ENCODE measurements at regions not wholly inside any gene's neighbourhood (a gene's known extent, or its start where the extent isn't known, plus 50 kb on each side); places are given as distances from the start of the nearest gene placed in this dataset.

GRCh38 chr3:159174715-159175692 is 373.1 kb downstream of the MFSD1 start:
- Histone ChIP-seq H3K4me3 (ENCODE audit: low read length) (no peak overlapping the region), H3K27me3 (ENCODE audit: insufficient read depth, low read length) (no peaks in the 10 kb centered on the region), H3K4me1 (ENCODE audit: insufficient read depth, low read length) (no peaks in the 10 kb centered on the region), H2AFZ (ENCODE audit: low read depth, low read length) (no peak overlapping the region), H3K36me3 (ENCODE audit: insufficient read depth, low read length) (no peaks in the 10 kb centered on the region), H3K9me3 (ENCODE audit: low read length) (no peaks in the 10 kb centered on the region)

DNA sequence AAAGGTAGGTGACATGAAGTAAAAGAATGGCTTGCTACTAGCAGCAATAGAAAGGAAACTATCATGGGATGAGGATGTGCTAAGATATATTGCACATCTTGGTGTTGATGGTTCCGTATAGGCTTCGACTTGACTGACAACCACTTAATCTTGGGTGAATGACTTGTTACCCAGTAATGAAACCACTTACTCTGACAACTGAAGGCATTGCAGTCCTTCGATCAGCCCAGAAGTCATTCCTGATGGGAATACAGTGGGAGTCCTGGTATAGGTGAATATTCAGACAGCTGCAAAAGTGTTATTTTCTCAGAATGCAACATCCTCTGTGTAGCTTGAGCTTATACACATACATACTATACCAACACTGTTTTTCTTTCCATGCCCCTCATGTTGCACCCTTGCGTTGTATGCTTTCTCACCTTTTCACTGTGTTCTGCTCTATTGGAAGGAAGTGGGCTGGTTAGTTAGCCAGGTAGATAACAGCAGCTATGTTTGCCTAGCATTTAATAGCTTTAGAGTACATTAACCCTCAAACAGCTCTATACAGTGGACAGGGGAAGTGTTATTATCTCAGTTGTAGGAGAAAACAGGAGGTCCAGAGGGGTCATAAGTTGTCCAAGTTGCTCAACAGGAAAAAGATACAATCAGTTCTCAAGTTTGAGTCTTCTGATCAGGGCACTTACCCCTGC is 376.5 kb downstream of the MFSD1 start:
- Histone ChIP-seq H3K36me3 (ENCODE audit: insufficient read depth, low read length) (no peaks in the 10 kb centered on the region), H2AFZ (ENCODE audit: low read depth, low read length) (no peak overlapping the region), H3K9me3 (ENCODE audit: low read length) (no peaks in the 10 kb centered on the region), H3K4me1 (ENCODE audit: insufficient read depth, low read length) (no peaks in the 10 kb centered on the region), H3K27me3 (ENCODE audit: insufficient read depth, low read length) (no peaks in the 10 kb centered on the region), H3K4me3 (ENCODE audit: low read length) (no peak overlapping the region)

- no peak overlapping the region for H2AFZ ChIP-seq (ENCODE audit: low read depth, low read length)
- no peak overlapping the region for H3K4me3 ChIP-seq (ENCODE audit: low read length)
- no peaks in the 10 kb centered on the region for H3K4me1 ChIP-seq (ENCODE audit: insufficient read depth, low read length)
- no peaks in the 10 kb centered on the region for H3K9me3 ChIP-seq (ENCODE audit: low read length)
- H3K27me3 ChIP-seq (ENCODE audit: insufficient read depth, low read length), result no peaks in the 10 kb centered on the region
- H3K36me3 ChIP-seq (ENCODE audit: insufficient read depth, low read length), result no peaks in the 10 kb centered on the region
These were observed 381.1 kb downstream of the MFSD1 start for GRCh38 chr3:159182961-159183360.

GRCh38 chr3:159185443-159186050 is 383.7 kb downstream of the MFSD1 start:
- Histone ChIP-seq H3K9me3 (ENCODE audit: low read length) (no peaks in the 10 kb centered on the region), H3K36me3 (ENCODE audit: insufficient read depth, low read length) (no peaks in the 10 kb centered on the region), H3K4me1 (ENCODE audit: insufficient read depth, low read length) (no peaks in the 10 kb centered on the region)

DNA sequence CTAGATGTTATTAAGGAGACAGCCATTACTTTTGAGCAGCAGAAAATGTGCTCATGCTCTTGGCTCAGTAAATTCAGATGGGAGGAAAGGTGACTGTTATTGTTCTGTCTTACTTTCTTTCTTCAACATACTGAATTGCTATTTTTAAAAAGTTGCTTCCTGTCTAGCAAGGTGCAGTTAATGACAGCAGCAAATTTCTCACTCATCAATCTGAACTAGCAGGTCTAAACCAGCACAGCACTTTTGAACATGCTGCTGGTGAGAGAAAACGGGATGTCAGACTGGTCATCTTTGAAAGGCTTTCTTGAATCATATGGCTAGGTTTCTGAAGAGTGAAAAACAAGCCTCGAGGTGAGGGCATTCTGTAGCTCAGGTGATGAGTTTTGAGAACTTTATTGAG is 384.7 kb downstream of the MFSD1 start:
- no peak overlapping the region for H3K4me3 ChIP-seq (ENCODE audit: low read length)
- H3K36me3 ChIP-seq (ENCODE audit: insufficient read depth, low read length), result no peaks in the 10 kb centered on the region
- no peaks in the 10 kb centered on the region for H3K27me3 ChIP-seq (ENCODE audit: insufficient read depth, low read length)
- no peaks in the 10 kb centered on the region for H3K4me1 ChIP-seq (ENCODE audit: insufficient read depth, low read length)
- no peak overlapping the region for H2AFZ ChIP-seq (ENCODE audit: low read depth, low read length)
- H3K9me3 ChIP-seq (ENCODE audit: low read length), result no peaks in the 10 kb centered on the region

More at GRCh38 chr3:159185443-159186050, 383.7 kb downstream of the MFSD1 start:
- Histone ChIP-seq H3K27me3 (ENCODE audit: insufficient read depth, low read length) (no peaks in the 10 kb centered on the region), H3K4me3 (ENCODE audit: low read length) (no peak overlapping the region), H2AFZ (ENCODE audit: low read depth, low read length) (no peak overlapping the region)

DNA sequence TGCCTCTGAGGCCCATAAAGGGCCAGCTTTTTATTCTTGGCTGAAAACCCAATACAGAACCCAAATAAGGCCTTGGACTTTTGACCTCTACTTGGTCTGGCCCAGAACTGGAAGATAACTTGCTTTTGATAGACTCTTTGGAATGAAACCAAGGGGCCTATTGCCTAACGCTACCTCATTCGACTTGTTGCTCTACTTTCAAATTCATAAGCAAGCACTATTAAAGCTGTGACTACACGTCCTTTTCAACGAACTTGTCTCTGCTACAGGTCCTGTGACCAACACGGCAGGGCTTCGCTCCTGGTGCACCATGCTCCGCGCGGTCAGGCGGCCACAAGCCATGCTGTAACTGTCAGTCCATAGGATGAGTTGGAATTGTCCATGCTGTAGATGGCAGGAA is 385.4 kb downstream of the MFSD1 start:
- Histone ChIP-seq H3K4me1 (ENCODE audit: insufficient read depth, low read length) (no peaks in the 10 kb centered on the region), H3K36me3 (ENCODE audit: insufficient read depth, low read length) (no peaks in the 10 kb centered on the region), H2AFZ (ENCODE audit: low read depth, low read length) (no peak overlapping the region), H3K9me3 (ENCODE audit: low read length) (no peaks in the 10 kb centered on the region), H3K4me3 (ENCODE audit: low read length) (no peak overlapping the region), H3K27me3 (ENCODE audit: insufficient read depth, low read length) (no peaks in the 10 kb centered on the region)

DNA sequence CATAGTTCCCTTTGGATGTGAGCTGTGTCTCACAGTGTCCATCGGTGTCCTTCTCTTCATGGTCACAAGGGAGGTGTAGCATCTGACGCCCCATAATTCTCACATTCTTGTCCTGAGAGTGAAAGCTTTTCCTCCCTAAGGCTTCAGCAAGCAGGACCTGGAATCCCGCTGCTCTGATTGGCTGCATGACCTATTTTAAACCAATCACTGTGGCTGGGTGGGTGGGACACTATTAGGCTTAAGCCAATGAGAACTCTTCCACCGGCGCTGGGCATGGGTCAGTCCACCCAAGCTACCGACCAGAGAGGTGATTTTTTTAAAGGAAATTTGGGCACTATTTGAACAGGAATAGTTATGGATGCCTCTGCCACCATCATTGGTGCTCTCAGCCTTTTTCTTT is 385.9 kb downstream of the MFSD1 start:
- H2AFZ ChIP-seq (ENCODE audit: low read depth, low read length), result no peak overlapping the region
- H3K27me3 ChIP-seq (ENCODE audit: insufficient read depth, low read length), result no peaks in the 10 kb centered on the region
- no peaks in the 10 kb centered on the region for H3K9me3 ChIP-seq (ENCODE audit: low read length)
- H3K36me3 ChIP-seq (ENCODE audit: insufficient read depth, low read length), result no peaks in the 10 kb centered on the region
- no peaks in the 10 kb centered on the region for H3K4me1 ChIP-seq (ENCODE audit: insufficient read depth, low read length)
- H3K4me3 ChIP-seq (ENCODE audit: low read length), result no peak overlapping the region

DNA sequence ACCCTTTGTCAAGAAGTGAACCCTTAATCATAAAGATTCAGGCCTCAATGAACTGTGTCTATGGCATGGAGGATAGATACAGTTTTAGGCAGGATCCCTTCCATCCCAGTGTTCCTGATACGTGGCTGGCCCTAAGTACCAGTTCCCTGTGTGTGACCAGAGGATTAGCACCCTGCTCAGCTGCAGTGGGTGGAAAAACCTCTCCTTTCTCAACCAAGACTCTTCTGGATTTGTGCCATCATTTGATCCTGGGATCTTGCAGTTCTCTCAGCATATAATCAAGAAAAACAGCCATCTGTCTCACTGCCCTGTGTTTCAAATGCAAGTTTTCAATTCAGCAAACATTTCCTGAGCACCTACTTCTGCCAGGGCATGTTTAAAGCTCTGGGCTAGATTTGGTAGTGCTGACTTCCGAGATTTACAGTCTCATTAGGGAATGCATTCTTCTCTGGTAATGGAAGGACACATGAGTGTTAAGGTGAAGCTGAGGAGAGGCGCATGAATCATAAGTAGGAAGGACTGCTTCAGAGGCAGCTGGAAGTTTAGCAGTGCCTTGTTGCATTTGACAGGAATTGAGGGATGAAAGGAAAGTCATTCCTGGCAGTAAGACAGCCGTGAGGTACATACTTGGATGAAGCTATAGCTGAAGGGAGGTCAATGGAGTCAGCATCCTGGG is 388.3 kb downstream of the MFSD1 start:
- Histone ChIP-seq H3K4me1 (ENCODE audit: insufficient read depth, low read length) (no peaks in the 10 kb centered on the region), H3K9me3 (ENCODE audit: low read length) (no peaks in the 10 kb centered on the region), H2AFZ (ENCODE audit: low read depth, low read length) (no peak overlapping the region), H3K4me3 (ENCODE audit: low read length) (no peak overlapping the region), H3K36me3 (ENCODE audit: insufficient read depth, low read length) (no peaks in the 10 kb centered on the region), H3K27me3 (ENCODE audit: insufficient read depth, low read length) (no peaks in the 10 kb centered on the region)

- Histone ChIP-seq H2AFZ (ENCODE audit: low read depth, low read length) (no peak overlapping the region), H3K9me3 (ENCODE audit: low read length) (no peaks in the 10 kb centered on the region), H3K27me3 (ENCODE audit: insufficient read depth, low read length) (no peaks in the 10 kb centered on the region), H3K36me3 (ENCODE audit: insufficient read depth, low read length) (no peaks in the 10 kb centered on the region), H3K4me3 (ENCODE audit: low read length) (no peak overlapping the region), H3K4me1 (ENCODE audit: insufficient read depth, low read length) (no peaks in the 10 kb centered on the region)
These were observed 389.6 kb downstream of the MFSD1 start for GRCh38 chr3:159191447-159191846.

DNA sequence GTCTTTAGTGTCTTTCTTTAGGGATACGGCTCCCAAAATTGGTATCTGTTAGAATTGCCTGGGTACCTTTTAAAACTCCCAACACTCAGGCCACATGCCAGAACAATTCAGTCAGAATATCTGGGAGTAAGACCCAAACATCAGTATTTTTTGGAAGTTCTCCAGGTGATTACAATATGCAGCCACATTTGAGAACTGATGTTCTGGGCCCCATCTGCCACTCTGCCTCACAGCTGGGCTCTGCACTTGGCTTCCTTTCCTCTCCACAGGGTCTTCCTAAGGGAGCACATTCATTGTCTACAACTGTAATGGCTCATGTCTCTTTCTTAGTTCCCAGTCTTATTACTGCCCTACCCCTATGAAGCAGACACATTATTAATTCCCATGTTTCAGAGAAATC is 394.5 kb downstream of the MFSD1 start:
- Histone ChIP-seq H3K36me3 (ENCODE audit: insufficient read depth, low read length) (no peaks in the 10 kb centered on the region), H3K4me1 (ENCODE audit: insufficient read depth, low read length) (no peaks in the 10 kb centered on the region), H3K4me3 (ENCODE audit: low read length) (no peak overlapping the region), H3K27me3 (ENCODE audit: insufficient read depth, low read length) (no peaks in the 10 kb centered on the region), H3K9me3 (ENCODE audit: low read length) (no peaks in the 10 kb centered on the region), H2AFZ (ENCODE audit: low read depth, low read length) (no peak overlapping the region)

GRCh38 chr3:159200176-159200575 is 398.3 kb downstream of the MFSD1 start:
- Histone ChIP-seq H3K9me3 (ENCODE audit: low read length) (no peaks in the 10 kb centered on the region), H3K27me3 (ENCODE audit: insufficient read depth, low read length) (no peaks in the 10 kb centered on the region), H3K4me1 (ENCODE audit: insufficient read depth, low read length) (no peaks in the 10 kb centered on the region), H3K36me3 (ENCODE audit: insufficient read depth, low read length) (no peaks in the 10 kb centered on the region), H2AFZ (ENCODE audit: low read depth, low read length) (no peak overlapping the region), H3K4me3 (ENCODE audit: low read length) (no peak overlapping the region)

DNA sequence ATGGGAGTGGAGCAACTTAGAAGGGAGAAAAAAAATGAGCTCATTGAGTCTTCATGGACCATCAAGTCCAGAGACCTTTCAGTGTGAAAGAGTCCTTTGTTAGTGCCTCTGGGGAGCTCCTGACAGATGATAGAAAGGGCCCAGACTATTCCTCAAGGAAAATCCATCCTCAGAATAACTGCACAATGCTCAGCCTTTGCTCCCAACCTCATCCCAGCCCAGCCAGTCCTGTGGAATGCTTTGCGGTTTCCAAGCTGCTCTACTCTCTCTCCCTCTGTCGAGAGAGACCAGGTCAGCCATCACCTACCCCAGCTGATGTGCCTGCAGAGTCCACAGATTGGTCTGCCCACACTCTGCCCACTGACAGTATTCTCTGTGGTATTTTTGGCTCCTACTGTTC is 406.2 kb downstream of the MFSD1 start:
- H3K36me3 ChIP-seq (ENCODE audit: insufficient read depth, low read length), result no peaks in the 10 kb centered on the region
- no peaks in the 10 kb centered on the region for H3K9me3 ChIP-seq (ENCODE audit: low read length)
- H3K4me1 ChIP-seq (ENCODE audit: insufficient read depth, low read length), result no peaks in the 10 kb centered on the region
- H3K4me3 ChIP-seq (ENCODE audit: low read length), result no peak overlapping the region
- no peak overlapping the region for H2AFZ ChIP-seq (ENCODE audit: low read depth, low read length)
- no peaks in the 10 kb centered on the region for H3K27me3 ChIP-seq (ENCODE audit: insufficient read depth, low read length)

- no peaks in the 10 kb centered on the region for H3K9me3 ChIP-seq (ENCODE audit: low read length)
These were observed 407.6 kb downstream of the MFSD1 start for GRCh38 chr3:159209459-159209858.

More at GRCh38 chr3:159209459-159209858, 407.6 kb downstream of the MFSD1 start:
- H3K27me3 ChIP-seq (ENCODE audit: insufficient read depth, low read length), result no peaks in the 10 kb centered on the region
- no peak overlapping the region for H3K4me3 ChIP-seq (ENCODE audit: low read length)
- H3K36me3 ChIP-seq (ENCODE audit: insufficient read depth, low read length), result no peaks in the 10 kb centered on the region
- no peak overlapping the region for H2AFZ ChIP-seq (ENCODE audit: low read depth, low read length)
- no peaks in the 10 kb centered on the region for H3K4me1 ChIP-seq (ENCODE audit: insufficient read depth, low read length)

All from neuron (in vitro differentiated cells).